Karpas-422 (cell line): ENCODE measurements at regions not wholly inside any gene's neighbourhood (a gene's known extent, or its start where the extent isn't known, plus 50 kb on each side); places are given as distances from the start of the nearest gene placed in this dataset.
A peak's percentile ranks its signal among the peaks of the same experiment; 100 is the strongest.

Experiments used
- DNase-seq: peaks from one replicate; pipeline ENCODE4 v3.0.0-alpha.2; 2015
- H2AFZ ChIP-seq: fragments of 200-600 bp; sonication (generic); 2 replicates; pipeline ENCODE4 v1.6.1; 2014; ENCODE audit warnings: antibody characterized with exemption, low read length, mixed read lengths
- H3K27ac ChIP-seq: fragments of 200-600 bp; sonication (generic); 2 replicates; pipeline ENCODE4 v1.5.1; 2014; ENCODE audit warnings: mild to moderate bottlenecking, low read length, moderate library complexity
- H3K27me3 ChIP-seq: fragments of 200-600 bp; sonication (generic); 2 replicates; pipeline ENCODE4 v1.6.1; 2014; ENCODE audit warnings: low read length, mixed read lengths
- H3K36me3 ChIP-seq: fragments of 200-600 bp; sonication (generic); 2 replicates; pipeline ENCODE4 v1.6.1; 2014; ENCODE audit warnings: low read length, mixed read lengths; ENCODE audit not compliant: insufficient read depth
- H3K4me1 ChIP-seq: fragments of 200-600 bp; sonication (generic); 2 replicates; pipeline ENCODE4 v1.6.1; 2014; ENCODE audit warnings: mild to moderate bottlenecking, low read length, mixed read lengths
- H3K4me2 ChIP-seq: fragments of 200-600 bp; sonication (generic); 2 replicates; pipeline ENCODE4 v1.6.1; 2014; ENCODE audit warnings: low read length, low read depth, mild to moderate bottlenecking; ENCODE audit not compliant: poor library complexity, severe bottlenecking
- H3K4me3 ChIP-seq: fragments of 200-600 bp; sonication (generic); 2 replicates; pipeline ENCODE4 v1.5.1; 2014; ENCODE audit warnings: mild to moderate bottlenecking, antibody characterized with exemption, low read length, mixed read lengths
- H3K79me2 ChIP-seq: fragments of 200-600 bp; sonication (generic); 2 replicates; pipeline ENCODE4 v1.6.1; 2014; ENCODE audit warnings: mild to moderate bottlenecking, low read length, mixed read lengths
- H3K9ac ChIP-seq: fragments of 200-600 bp; sonication (generic); 2 replicates; pipeline ENCODE4 v1.6.0; 2014; ENCODE audit warnings: low read length
- H3K9me2 ChIP-seq: fragments of 200-600 bp; sonication (generic), shearing (Covaris generic); replicated peaks from 2 replicates; pipeline ENCODE4 v1.6.0; 2014; ENCODE audit warnings: mild to moderate bottlenecking, low read length, moderate library complexity; ENCODE audit not compliant: insufficient read depth
- H3K9me3 ChIP-seq: fragments of 300-700, 200-600 bp; sonication (generic); 2 replicates; pipeline ENCODE4 v1.6.1; 2014; ENCODE audit warnings: low read length, mixed read lengths
- H4K20me1 ChIP-seq: fragments of 200-600 bp; sonication (generic); 2 replicates; pipeline ENCODE4 v1.6.1; 2014; ENCODE audit warnings: mild to moderate bottlenecking, antibody characterized with exemption, low read length, low read depth; ENCODE audit not compliant: insufficient read depth

GRCh38 chr1:178645808-178646200 lies 79.2 kb upstream of the RALGPS2 start:
- no peaks in the 10 kb centered on the region for H3K9me3 ChIP-seq
- peak overlapping the region; percentile 51 for H3K4me3 ChIP-seq
- no peaks in the 10 kb centered on the region for H3K9me2 ChIP-seq
- no peak overlapping the region for H2AFZ ChIP-seq
- H4K20me1 ChIP-seq = no peaks in the 10 kb centered on the region
- DNase-seq = no peak
- H3K79me2 ChIP-seq = peaks cover 3% of the 10 kb centered on the region; the same call in 1 of the 2 replicates
- peak overlapping the region; percentile 97 for H3K27ac ChIP-seq
- H3K36me3 ChIP-seq = no peaks in the 10 kb centered on the region
- H3K27me3 ChIP-seq = no peaks in the 10 kb centered on the region
- peak overlapping the region; percentile 70 for H3K9ac ChIP-seq
- peaks cover 68% of the 10 kb centered on the region for H3K4me1 ChIP-seq
- peak overlapping the region; percentile 70 for H3K4me2 ChIP-seq

- Histone ChIP-seq H3K27me3 (no peaks in the 10 kb centered on the region), H4K20me1 (no peaks in the 10 kb centered on the region), H3K9ac (peak overlapping the region; percentile 15; the same call in 1 of the 2 replicates), H3K79me2 (peaks cover 3% of the 10 kb centered on the region; the same call in 1 of the 2 replicates), H2AFZ (no peak overlapping the region), H3K4me2 (no peak overlapping the region), H3K9me2 (no peaks in the 10 kb centered on the region), H3K9me3 (no peaks in the 10 kb centered on the region), H3K4me3 (no peak overlapping the region), H3K27ac (peak overlapping the region; percentile 97), H3K4me1 (peaks cover 76% of the 10 kb centered on the region), H3K36me3 (no peaks in the 10 kb centered on the region)
- no peak for DNase-seq
These were observed 78.2 kb upstream of the RALGPS2 start for GRCh38 chr1:178646821-178647220.

- Histone ChIP-seq H2AFZ (no peak overlapping the region), H3K9ac (no peak overlapping the region), H3K36me3 (no peaks in the 10 kb centered on the region), H4K20me1 (no peaks in the 10 kb centered on the region), H3K27ac (no peak overlapping the region), H3K4me3 (no peak overlapping the region), H3K4me2 (no peak overlapping the region), H3K4me1 (peaks cover 76% of the 10 kb centered on the region), H3K9me2 (no peaks in the 10 kb centered on the region), H3K79me2 (peaks cover 3% of the 10 kb centered on the region; the same call in 1 of the 2 replicates), H3K9me3 (no peaks in the 10 kb centered on the region), H3K27me3 (no peaks in the 10 kb centered on the region)
- no peak for DNase-seq
These were observed 76.9 kb upstream of the RALGPS2 start for GRCh38 chr1:178648151-178648550.

GRCh38 chr1:178649582-178650350 lies 75.3 kb upstream of the RALGPS2 start:
- H3K79me2 ChIP-seq = no peaks in the 10 kb centered on the region
- no peaks in the 10 kb centered on the region for H3K9me2 ChIP-seq
- no peak overlapping the region for H3K9ac ChIP-seq
- DNase-seq = no peak
- no peaks in the 10 kb centered on the region for H4K20me1 ChIP-seq
- peaks cover 73% of the 10 kb centered on the region for H3K4me1 ChIP-seq
- H3K9me3 ChIP-seq = no peaks in the 10 kb centered on the region
- H3K27ac ChIP-seq = peak overlapping the region; percentile 50
- H3K36me3 ChIP-seq = no peaks in the 10 kb centered on the region
- no peak overlapping the region for H3K4me3 ChIP-seq
- no peaks in the 10 kb centered on the region for H3K27me3 ChIP-seq
- peak overlapping the region; percentile 16 for H3K4me2 ChIP-seq
- H2AFZ ChIP-seq = peak overlapping the region; percentile 19; the same call in 1 of the 2 replicates

GRCh38 chr1:178650934-178651511 lies 74.0 kb upstream of the RALGPS2 start:
- Histone ChIP-seq H2AFZ (peak overlapping the region; percentile 17; the same call in 1 of the 2 replicates), H3K79me2 (no peaks in the 10 kb centered on the region), H3K9me3 (no peaks in the 10 kb centered on the region), H3K4me3 (no peak overlapping the region), H3K27me3 (no peaks in the 10 kb centered on the region), H3K4me1 (peaks cover 66% of the 10 kb centered on the region), H3K9me2 (no peaks in the 10 kb centered on the region), H3K27ac (peak overlapping the region; percentile 87), H3K9ac (peak overlapping the region; percentile 52), H3K36me3 (no peaks in the 10 kb centered on the region), H4K20me1 (no peaks in the 10 kb centered on the region), H3K4me2 (peak overlapping the region; percentile 66)
- no peak for DNase-seq

- peak overlapping the region; percentile 87 for H3K27ac ChIP-seq
- no peaks in the 10 kb centered on the region for H3K36me3 ChIP-seq
- no peaks in the 10 kb centered on the region for H4K20me1 ChIP-seq
- no peaks in the 10 kb centered on the region for H3K9me3 ChIP-seq
- H3K9ac ChIP-seq = peak overlapping the region; percentile 52
- no peak for DNase-seq
- no peaks in the 10 kb centered on the region for H3K79me2 ChIP-seq
- H3K4me3 ChIP-seq = peak overlapping the region; percentile 38
- no peak overlapping the region; the same call in 1 of the 2 replicates for H2AFZ ChIP-seq
- no peaks in the 10 kb centered on the region for H3K27me3 ChIP-seq
- H3K4me2 ChIP-seq = peak overlapping the region; percentile 66
- H3K9me2 ChIP-seq = no peaks in the 10 kb centered on the region
- H3K4me1 ChIP-seq = peaks cover 62% of the 10 kb centered on the region
These were observed 73.3 kb upstream of the RALGPS2 start for GRCh38 chr1:178651742-178652141.

GRCh38 chr1:178652506-178653490 lies 72.2 kb upstream of the RALGPS2 start:
- no peaks in the 10 kb centered on the region for H3K9me3 ChIP-seq
- no peaks in the 10 kb centered on the region for H3K36me3 ChIP-seq
- H3K4me1 ChIP-seq = peaks cover 57% of the 10 kb centered on the region
- H3K27ac ChIP-seq = peak overlapping the region; percentile 87
- H4K20me1 ChIP-seq = no peaks in the 10 kb centered on the region
- peak overlapping the region; percentile 38 for H3K4me3 ChIP-seq
- H3K9ac ChIP-seq = peak overlapping the region; percentile 52
- peak overlapping the region; percentile 28; the same call in 1 of the 2 replicates for H2AFZ ChIP-seq
- H3K9me2 ChIP-seq = no peaks in the 10 kb centered on the region
- H3K79me2 ChIP-seq = no peaks in the 10 kb centered on the region
- peak overlapping the region; percentile 66 for H3K4me2 ChIP-seq
- H3K27me3 ChIP-seq = no peaks in the 10 kb centered on the region
- DNase-seq = no peak
